NCI-H82 treated with DMSO at 0.1 percent for 48 hours (cell line): ENCODE measurements at regions not wholly inside any gene's neighbourhood (a gene's known extent, or its start where the extent isn't known, plus 50 kb on each side); places are given as distances from the start of the nearest gene placed in this dataset.
"Not testable (repeated sequence)": the region's sequence is repeated elsewhere in the genome, so short reads cannot be mapped to it uniquely, and the experiment has no call there.

Experiments
- DNase-seq: peaks from one replicate; lab custom pipeline; 2025; ENCODE audit not compliant: unreplicated experiment; lab: John Stamatoyannopoulos, UW

- DNase-seq: no peak
Measured at GRCh38 chr19:28609091-28609755, 603.7 kb downstream of the UQCRFS1 start.

- no peak for DNase-seq
Measured at GRCh38 chr19:28608292-28608691, 604.7 kb downstream of the UQCRFS1 start.

GRCh38 chr19:28607066-28607583 is 605.8 kb downstream of the UQCRFS1 start:
- no peak for DNase-seq

- no peak for DNase-seq
Measured at GRCh38 chr19:28606269-28607032, 606.5 kb downstream of the UQCRFS1 start.

GRCh38 chr19:28605501-28606268 is 607.3 kb downstream of the UQCRFS1 start:
- no peak for DNase-seq

- no peak for DNase-seq
Measured at GRCh38 chr19:28603453-28603852, 609.5 kb downstream of the UQCRFS1 start.

GRCh38 chr19:28602675-28603298 is 610.2 kb downstream of the UQCRFS1 start:
- DNase-seq: no peak

- no peak for DNase-seq
Measured at GRCh38 chr19:28601723-28602440, 611.1 kb downstream of the UQCRFS1 start.

- no peak for DNase-seq
Measured at GRCh38 chr19:28598861-28599260, 614.1 kb downstream of the UQCRFS1 start.

GRCh38 chr19:28596561-28597071 is 616.3 kb downstream of the UQCRFS1 start:
- DNase-seq: no peak

GRCh38 chr19:28595722-28596480 is 617.0 kb downstream of the UQCRFS1 start:
- DNase-seq: no peak

GRCh38 chr19:28594737-28595136 is 618.2 kb downstream of the UQCRFS1 start:
- no peak for DNase-seq

GRCh38 chr19:28589991-28590411 is 623.0 kb downstream of the UQCRFS1 start:
- DNase-seq: not testable (repeated sequence)

- DNase-seq: no peak
Measured at GRCh38 chr19:28586474-28586873, 626.5 kb downstream of the UQCRFS1 start.

- no peak for DNase-seq
Measured at GRCh38 chr19:28585796-28586195, 627.2 kb downstream of the UQCRFS1 start.

- no peak for DNase-seq
Measured at GRCh38 chr19:28583713-28584112, 629.2 kb downstream of the UQCRFS1 start.

- DNase-seq: no peak
Measured at GRCh38 chr19:28583242-28583641, 629.7 kb downstream of the UQCRFS1 start.

GRCh38 chr19:28582796-28583195 is 630.2 kb downstream of the UQCRFS1 start:
- DNase-seq: no peak

- no peak for DNase-seq
Measured at GRCh38 chr19:28582344-28582743, 630.6 kb downstream of the UQCRFS1 start.

- no peak for DNase-seq
Measured at GRCh38 chr19:28581468-28581770, 631.5 kb downstream of the UQCRFS1 start.
